GM21723 (cell line): ENCODE measurements at regions not wholly inside any gene's neighbourhood (a gene's known extent, or its start where the extent isn't known, plus 50 kb on each side); places are given as distances from the start of the nearest gene placed in this dataset.

Experiments
- ATAC-seq: cut with Tn5 transposase; IDR thresholded peaks from one replicate; pipeline ENCODE4 v1.9.1; 2021; ENCODE audit warnings: mild to moderate bottlenecking, moderate library complexity; ENCODE audit not compliant: unreplicated experiment

GRCh38 chr17:70230850-70231640 is 61.7 kb downstream of the KCNJ2 start:
- no peak for ATAC-seq

- no peak for ATAC-seq
Measured at GRCh38 chr17:70232466-70232865, 63.1 kb downstream of the KCNJ2 start.

- no peak for ATAC-seq
Measured at GRCh38 chr17:70235252-70235651, 65.9 kb downstream of the KCNJ2 start.

GRCh38 chr17:70238228-70238627 is 68.9 kb downstream of the KCNJ2 start:
- ATAC-seq, result no peak

- ATAC-seq, result no peak
Measured at GRCh38 chr17:70238646-70239045, 69.3 kb downstream of the KCNJ2 start.

- ATAC-seq, result no peak
Measured at GRCh38 chr17:70239391-70239826, 70.1 kb downstream of the KCNJ2 start.

GRCh38 chr17:70241071-70241470 is 71.7 kb downstream of the KCNJ2 start:
- ATAC-seq, result no peak

- no peak for ATAC-seq
Measured at GRCh38 chr17:70242781-70243437, 73.6 kb downstream of the KCNJ2 start.

- ATAC-seq, result no peak
Measured at GRCh38 chr17:70251706-70252105, 82.4 kb downstream of the KCNJ2 start.

- no peak for ATAC-seq
Measured at GRCh38 chr17:70254735-70255460, 85.6 kb downstream of the KCNJ2 start.

- ATAC-seq, result no peak
Measured at GRCh38 chr17:70256751-70257150, 87.4 kb downstream of the KCNJ2 start.

GRCh38 chr17:70258465-70258864 is 89.1 kb downstream of the KCNJ2 start:
- ATAC-seq, result no peak

- no peak for ATAC-seq
Measured at GRCh38 chr17:70259400-70259799, 90.1 kb downstream of the KCNJ2 start.

GRCh38 chr17:70261170-70261569 is 91.8 kb downstream of the KCNJ2 start:
- no peak for ATAC-seq

GRCh38 chr17:70265471-70265870 is 96.1 kb downstream of the KCNJ2 start:
- ATAC-seq, result no peak

GRCh38 chr17:70266394-70266793 is 97.1 kb downstream of the KCNJ2 start:
- no peak for ATAC-seq

GRCh38 chr17:70268383-70268782 is 99.1 kb downstream of the KCNJ2 start:
- ATAC-seq, result no peak

- ATAC-seq, result no peak
Measured at GRCh38 chr17:70270554-70270953, 101.2 kb downstream of the KCNJ2 start.

GRCh38 chr17:70271200-70271599 is 101.9 kb downstream of the KCNJ2 start:
- ATAC-seq, result no peak

- ATAC-seq, result no peak
Measured at GRCh38 chr17:70271672-70272071, 102.3 kb downstream of the KCNJ2 start.

- ATAC-seq, result no peak
Measured at GRCh38 chr17:70274255-70274654, 104.9 kb downstream of the KCNJ2 start.

- ATAC-seq, result no peak
Measured at GRCh38 chr17:70276906-70277305, 107.6 kb downstream of the KCNJ2 start.
